GM21529 (cell line): ENCODE measurements at regions not wholly inside any gene's neighbourhood (a gene's known extent, or its start where the extent isn't known, plus 50 kb on each side); places are given as distances from the start of the nearest gene placed in this dataset.
"Not testable (repeated sequence)": the region's sequence is repeated elsewhere in the genome, so short reads cannot be mapped to it uniquely, and the experiment has no call there.

ENCODE experiments used
- ATAC-seq: cut with Tn5 transposase; IDR thresholded peaks from one replicate; pipeline ENCODE4 v1.9.1; 2021; ENCODE audit not compliant: unreplicated experiment

GRCh38 chr3:153369561-153370374 lies 207.7 kb downstream of the RAP2B start:
- no peak for ATAC-seq

- ATAC-seq: no peak
Measured at GRCh38 chr3:153370680-153371079, 208.7 kb downstream of the RAP2B start.

- no peak for ATAC-seq
Measured at GRCh38 chr3:153372326-153372725, 210.3 kb downstream of the RAP2B start.

GRCh38 chr3:153373606-153374005 lies 211.6 kb downstream of the RAP2B start:
- ATAC-seq: peak; percentile 72

GRCh38 chr3:153378366-153378765 lies 216.3 kb downstream of the RAP2B start:
- ATAC-seq: not testable (repeated sequence)

- ATAC-seq: no peak
Measured at GRCh38 chr3:153379516-153379915, 217.5 kb downstream of the RAP2B start.

GRCh38 chr3:153385343-153385742 lies 223.3 kb downstream of the RAP2B start:
- ATAC-seq: no peak

- ATAC-seq: no peak
Measured at GRCh38 chr3:153392363-153392762, 230.3 kb downstream of the RAP2B start.

- no peak for ATAC-seq
Measured at GRCh38 chr3:153394017-153394416, 232.0 kb downstream of the RAP2B start.

GRCh38 chr3:153396581-153396980 lies 234.6 kb downstream of the RAP2B start:
- no peak for ATAC-seq

GRCh38 chr3:153397794-153398193 lies 235.8 kb downstream of the RAP2B start:
- ATAC-seq: no peak

GRCh38 chr3:153399636-153400035 lies 237.6 kb downstream of the RAP2B start:
- ATAC-seq: peak; percentile 88

- ATAC-seq: no peak
Measured at GRCh38 chr3:153400641-153401040, 238.6 kb downstream of the RAP2B start.

GRCh38 chr3:153404157-153404556 lies 242.1 kb downstream of the RAP2B start:
- no peak for ATAC-seq

GRCh38 chr3:153405320-153405719 lies 243.3 kb downstream of the RAP2B start:
- not testable (repeated sequence) for ATAC-seq

- no peak for ATAC-seq
Measured at GRCh38 chr3:153410517-153410916, 248.5 kb downstream of the RAP2B start.

- ATAC-seq: no peak
Measured at GRCh38 chr3:153414982-153415381, 253.0 kb downstream of the RAP2B start.

- no peak for ATAC-seq
Measured at GRCh38 chr3:153422314-153422713, 260.3 kb downstream of the RAP2B start.

GRCh38 chr3:153423820-153424219 lies 261.8 kb downstream of the RAP2B start:
- not testable (repeated sequence) for ATAC-seq

- ATAC-seq: no peak
Measured at GRCh38 chr3:153426344-153426743, 264.3 kb downstream of the RAP2B start.

GRCh38 chr3:153426803-153427202 lies 264.8 kb downstream of the RAP2B start:
- ATAC-seq: no peak

GRCh38 chr3:153429821-153430220 lies 267.8 kb downstream of the RAP2B start:
- ATAC-seq: no peak

GRCh38 chr3:153431076-153431475 lies 269.1 kb downstream of the RAP2B start:
- no peak for ATAC-seq
